WTC11 (cell line): ENCODE measurements at regions not wholly inside any gene's neighbourhood (a gene's known extent, or its start where the extent isn't known, plus 50 kb on each side); places are given as distances from the start of the nearest gene placed in this dataset.

Experiments
- ATAC-seq: fragments of 200-7000 bp; cut with Tn5 transposase; 2 replicates; pipeline ENCODE4 v1.10.0; 2021; ENCODE audit warnings: mild to moderate bottlenecking, moderate library complexity
- CTCF ChIA-PET: fragments of 300-600 bp; sonication (Branson Sonifier 250); formaldehyde crosslinking; loops from one replicate; lab custom pipeline; 2021; ENCODE audit warnings: antibody characterized with exemption; lab: Charles Lee
- POLR2A ChIA-PET: fragments of 350-600 bp; sonication (Branson Sonifier 250); formaldehyde crosslinking; loops from one replicate; lab custom pipeline; 2021; ENCODE audit warnings: antibody characterized with exemption; lab: Charles Lee
- DNase-seq: peaks from one replicate; pipeline ENCODE4 v3.0.0; 2021; ENCODE audit warnings: low spot score
- H3K27ac Mint-ChIP-seq: 2 replicates; pipeline ENCODE4 v1.8.0; 2021; ENCODE audit warnings: mixed read lengths
- H3K27me3 Mint-ChIP-seq: 2 replicates; pipeline ENCODE4 v1.8.0; 2021; ENCODE audit warnings: low read depth, mild to moderate bottlenecking, moderate library complexity, mixed read lengths
- H3K36me3 Mint-ChIP-seq: 2 replicates; pipeline ENCODE4 v1.8.0; 2021; ENCODE audit warnings: mixed read lengths
- H3K4me1 Mint-ChIP-seq: 2 replicates; pipeline ENCODE4 v1.8.0; 2022; ENCODE audit warnings: mixed read lengths
- H3K4me3 Mint-ChIP-seq: 2 replicates; pipeline ENCODE4 v1.8.0; 2021; ENCODE audit warnings: mild to moderate bottlenecking, moderate library complexity, mixed read lengths
- H3K9me3 Mint-ChIP-seq: 2 replicates; pipeline ENCODE4 v1.8.0; 2021; ENCODE audit warnings: mixed read lengths
- ATF6 ChIP-seq: sonication (generic); formaldehyde crosslinking; IDR thresholded peaks from 2 replicates; pipeline ENCODE4 v1.8.1; 2023; ENCODE audit warnings: mild to moderate bottlenecking, missing genetic modification reagents
- EMX1 ChIP-seq: fragments of 250-450 bp; sonication (Bioruptor Pico); IDR thresholded peaks from 2 replicates; pipeline ENCODE4 v1.8.0; 2021; ENCODE audit warnings: mild to moderate bottlenecking
- FOXP1 ChIP-seq: sonication (generic); formaldehyde crosslinking; IDR thresholded peaks from 2 replicates; pipeline ENCODE4 v1.8.0; 2022; ENCODE audit warnings: missing genetic modification reagents, mild to moderate bottlenecking, moderate library complexity, borderline replicate concordance
- GTF2I ChIP-seq: fragments of 250-450 bp; sonication (Bioruptor Pico); conservative IDR thresholded peaks from 2 replicates; pipeline ENCODE4 v1.4.0; 2021; ENCODE audit warnings: mild to moderate bottlenecking
- MXD4 ChIP-seq: fragments of 250-450 bp; sonication (Bioruptor Pico); IDR thresholded peaks from 2 replicates; pipeline ENCODE4 v1.8.0; 2021; ENCODE audit warnings: mild to moderate bottlenecking, moderate library complexity, borderline replicate concordance
- NFE2L1 ChIP-seq: sonication (generic); formaldehyde crosslinking; IDR thresholded peaks from 2 replicates; pipeline ENCODE4 v1.8.1; 2023; ENCODE audit warnings: missing genetic modification reagents
- OVOL2 ChIP-seq: fragments of 250-450 bp; sonication (Bioruptor Pico); IDR thresholded peaks from 2 replicates; pipeline ENCODE4 v1.9.0; 2021; ENCODE audit warnings: mild to moderate bottlenecking, borderline replicate concordance
- PRDM15 ChIP-seq: sonication (generic); formaldehyde crosslinking; IDR thresholded peaks from 2 replicates; pipeline ENCODE4 v1.8.0; 2022; ENCODE audit warnings: missing genetic modification reagents
- PRRX2 ChIP-seq: fragments of 250-450 bp; sonication (Bioruptor Pico); IDR thresholded peaks from 2 replicates; pipeline ENCODE4 v1.8.0; 2021; ENCODE audit warnings: mild to moderate bottlenecking
- SMAD4 ChIP-seq: sonication (generic); formaldehyde crosslinking; IDR thresholded peaks from 2 replicates; pipeline ENCODE4 v1.8.0; 2022; ENCODE audit warnings: mild to moderate bottlenecking, missing genetic modification reagents
- TEAD1 ChIP-seq: sonication (generic); formaldehyde crosslinking; IDR thresholded peaks from 2 replicates; pipeline ENCODE4 v1.8.0; 2022; ENCODE audit warnings: mild to moderate bottlenecking, missing genetic modification reagents
- ZBTB43 ChIP-seq: sonication (generic); formaldehyde crosslinking; IDR thresholded peaks from 2 replicates; pipeline ENCODE4 v1.8.1; 2023; ENCODE audit warnings: mild to moderate bottlenecking, missing genetic modification reagents
- ZMAT4 ChIP-seq: fragments of 250-450 bp; sonication (Bioruptor Pico); IDR thresholded peaks from 2 replicates; pipeline ENCODE4 v1.9.0; 2021; ENCODE audit warnings: mild to moderate bottlenecking
- ZNF281 ChIP-seq: sonication (generic); formaldehyde crosslinking; IDR thresholded peaks from 2 replicates; pipeline ENCODE4 v1.8.0; 2023; ENCODE audit warnings: mild to moderate bottlenecking, missing genetic modification reagents
- TF ChIP-seq, protein P1 (sequence below): fragments of 250-450 bp; sonication (Bioruptor Pico); IDR thresholded peaks from 2 replicates; pipeline ENCODE4 v1.9.0; 2021; ENCODE audit warnings: mild to moderate bottlenecking, borderline replicate concordance

GRCh38 chr16:64437706-64438324 lies 684.0 kb downstream of the CDH11 start (continued):
- no peak for TF ChIP-seq PRDM15 (CRISPR knock-in tag)
- no peak for TF ChIP-seq TEAD1 (CRISPR knock-in tag)
- no peak for TF ChIP-seq ZBTB43 (CRISPR knock-in tag)
- no peak for TF ChIP-seq MXD4 (CRISPR knock-in tag)
- TF ChIP-seq, protein P1, sequence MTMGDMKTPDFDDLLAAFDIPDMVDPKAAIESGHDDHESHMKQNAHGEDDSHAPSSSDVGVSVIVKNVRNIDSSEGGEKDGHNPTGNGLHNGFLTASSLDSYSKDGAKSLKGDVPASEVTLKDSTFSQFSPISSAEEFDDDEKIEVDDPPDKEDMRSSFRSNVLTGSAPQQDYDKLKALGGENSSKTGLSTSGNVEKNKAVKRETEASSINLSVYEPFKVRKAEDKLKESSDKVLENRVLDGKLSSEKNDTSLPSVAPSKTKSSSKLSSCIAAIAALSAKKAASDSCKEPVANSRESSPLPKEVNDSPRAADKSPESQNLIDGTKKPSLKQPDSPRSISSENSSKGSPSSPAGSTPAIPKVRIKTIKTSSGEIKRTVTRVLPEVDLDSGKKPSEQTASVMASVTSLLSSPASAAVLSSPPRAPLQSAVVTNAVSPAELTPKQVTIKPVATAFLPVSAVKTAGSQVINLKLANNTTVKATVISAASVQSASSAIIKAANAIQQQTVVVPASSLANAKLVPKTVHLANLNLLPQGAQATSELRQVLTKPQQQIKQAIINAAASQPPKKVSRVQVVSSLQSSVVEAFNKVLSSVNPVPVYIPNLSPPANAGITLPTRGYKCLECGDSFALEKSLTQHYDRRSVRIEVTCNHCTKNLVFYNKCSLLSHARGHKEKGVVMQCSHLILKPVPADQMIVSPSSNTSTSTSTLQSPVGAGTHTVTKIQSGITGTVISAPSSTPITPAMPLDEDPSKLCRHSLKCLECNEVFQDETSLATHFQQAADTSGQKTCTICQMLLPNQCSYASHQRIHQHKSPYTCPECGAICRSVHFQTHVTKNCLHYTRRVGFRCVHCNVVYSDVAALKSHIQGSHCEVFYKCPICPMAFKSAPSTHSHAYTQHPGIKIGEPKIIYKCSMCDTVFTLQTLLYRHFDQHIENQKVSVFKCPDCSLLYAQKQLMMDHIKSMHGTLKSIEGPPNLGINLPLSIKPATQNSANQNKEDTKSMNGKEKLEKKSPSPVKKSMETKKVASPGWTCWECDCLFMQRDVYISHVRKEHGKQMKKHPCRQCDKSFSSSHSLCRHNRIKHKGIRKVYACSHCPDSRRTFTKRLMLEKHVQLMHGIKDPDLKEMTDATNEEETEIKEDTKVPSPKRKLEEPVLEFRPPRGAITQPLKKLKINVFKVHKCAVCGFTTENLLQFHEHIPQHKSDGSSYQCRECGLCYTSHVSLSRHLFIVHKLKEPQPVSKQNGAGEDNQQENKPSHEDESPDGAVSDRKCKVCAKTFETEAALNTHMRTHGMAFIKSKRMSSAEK (CRISPR knock-in tag), result no peak

DNA sequence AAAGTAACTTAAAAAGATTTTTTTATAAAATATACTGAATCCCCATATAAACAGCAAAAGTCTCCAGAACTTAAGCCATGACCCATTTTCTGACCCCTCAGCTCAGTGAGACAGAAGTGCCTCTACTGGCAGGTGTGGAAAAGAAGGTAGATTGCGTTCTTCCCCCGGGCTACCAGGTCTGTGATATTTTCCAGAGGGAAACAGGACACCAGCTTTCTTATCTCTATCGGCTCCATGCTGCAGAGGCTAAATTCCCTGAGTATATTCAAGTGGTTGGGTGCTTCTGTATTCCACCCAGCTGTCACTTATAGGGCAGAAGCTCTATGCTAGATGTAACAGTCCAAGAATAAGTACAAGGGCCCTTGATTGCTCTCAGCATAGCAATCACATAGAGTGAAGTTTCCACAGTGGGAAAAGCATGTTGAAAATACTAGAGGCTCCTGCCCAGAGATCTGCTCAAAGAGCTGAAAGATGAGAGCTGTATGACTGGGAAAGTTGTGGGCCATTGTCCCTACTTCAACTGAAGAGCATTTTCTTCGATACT lies 687.3 kb downstream of the CDH11 start:
- ChIA-PET CTCF (no interaction called here), POLR2A (interaction anchor here (0.6 kb wide), 1 partner anchor 23 kb away, joined by 5 read pairs; no protein-coding TSS in a partner anchor)
- H3K4me1 Mint-ChIP-seq, result peaks cover 14% of the 10 kb centered on the region
- no peaks in the 10 kb centered on the region for H3K27me3 Mint-ChIP-seq
- ATAC-seq (no peak), DNase-seq (no peak)
- no peak overlapping the region for H3K4me3 Mint-ChIP-seq
- TF ChIP-seq ZBTB43 (CRISPR knock-in tag) (no peak), ZMAT4 (CRISPR knock-in tag) (no peak)
- no peak overlapping the region for H3K27ac Mint-ChIP-seq
- H3K36me3 Mint-ChIP-seq, result peaks cover 29% of the 10 kb centered on the region
- H3K9me3 Mint-ChIP-seq, result peaks cover 30% of the 10 kb centered on the region

- POLR2A ChIA-PET, result no interaction called here
- Mint-ChIP-seq H3K9me3 (peaks cover 27% of the 10 kb centered on the region), H3K36me3 (peaks cover 25% of the 10 kb centered on the region), H3K27ac (no peak overlapping the region), H3K4me3 (no peak overlapping the region), H3K27me3 (no peaks in the 10 kb centered on the region), H3K4me1 (no peaks in the 10 kb centered on the region)
- CTCF ChIA-PET, result no interaction called here
- ATAC-seq (no peak), DNase-seq (no peak)
- TF ChIP-seq ATF6 (CRISPR knock-in tag) (no peak), PRRX2 (CRISPR knock-in tag) (no peak), EMX1 (CRISPR knock-in tag) (no peak), NFE2L1 (no peak), ZNF281 (CRISPR knock-in tag) (no peak), GTF2I (CRISPR knock-in tag) (no peak), FOXP1 (no peak), OVOL2 (no peak), SMAD4 (CRISPR knock-in tag) (no peak)
These were observed 693.3 kb downstream of the CDH11 start for GRCh38 chr16:64428463-64429113.
